ENCODE measurements at regions not wholly inside any gene's neighbourhood (a gene's known extent, or its start where the extent isn't known, plus 50 kb on each side); places are given as distances from the start of the nearest gene placed in this dataset.

DNA sequence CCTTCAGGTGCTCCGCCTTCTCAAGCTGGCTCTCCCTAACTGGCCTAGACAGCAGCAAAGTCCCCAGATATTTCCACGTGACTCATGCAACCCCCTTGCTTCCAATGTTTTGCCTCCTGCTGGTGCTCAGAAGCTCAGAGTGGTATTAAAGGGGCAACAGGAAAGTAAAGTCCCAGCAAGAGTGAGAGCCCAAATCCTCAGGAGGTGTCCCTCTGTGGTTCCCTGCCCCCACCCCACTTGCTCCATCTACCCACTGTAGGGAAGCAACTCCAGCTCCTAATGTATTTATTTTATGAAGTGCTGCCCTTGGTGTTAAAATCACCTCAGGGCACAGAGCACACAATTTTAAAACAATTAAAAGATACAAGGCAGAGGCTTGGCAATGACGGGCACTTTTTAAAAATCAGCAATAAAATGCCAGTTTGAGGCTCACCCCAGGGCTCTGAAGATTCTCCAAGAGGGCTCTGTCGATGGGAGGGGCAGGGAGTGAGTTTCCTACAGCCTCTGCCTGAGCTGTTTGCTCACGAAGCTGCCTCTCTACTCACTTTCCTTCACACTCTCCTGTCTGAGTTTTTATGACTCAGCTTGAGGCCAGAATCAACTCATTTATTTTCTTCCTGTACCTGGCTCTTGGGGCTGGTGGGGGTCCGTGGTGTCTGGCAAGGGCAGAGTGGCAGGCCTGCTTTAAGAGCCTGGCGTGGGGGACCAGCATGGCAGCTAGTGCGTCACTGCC, 81.9 kb upstream of the MAX start:
- TF ChIP-seq POLR2AphosphoS5 (IDR thresholded peaks at IDR 0.05) (no peak), EP300 (IDR thresholded peaks at IDR 0.05) (no peak)
- TF ChIP-seq, protein P1, sequence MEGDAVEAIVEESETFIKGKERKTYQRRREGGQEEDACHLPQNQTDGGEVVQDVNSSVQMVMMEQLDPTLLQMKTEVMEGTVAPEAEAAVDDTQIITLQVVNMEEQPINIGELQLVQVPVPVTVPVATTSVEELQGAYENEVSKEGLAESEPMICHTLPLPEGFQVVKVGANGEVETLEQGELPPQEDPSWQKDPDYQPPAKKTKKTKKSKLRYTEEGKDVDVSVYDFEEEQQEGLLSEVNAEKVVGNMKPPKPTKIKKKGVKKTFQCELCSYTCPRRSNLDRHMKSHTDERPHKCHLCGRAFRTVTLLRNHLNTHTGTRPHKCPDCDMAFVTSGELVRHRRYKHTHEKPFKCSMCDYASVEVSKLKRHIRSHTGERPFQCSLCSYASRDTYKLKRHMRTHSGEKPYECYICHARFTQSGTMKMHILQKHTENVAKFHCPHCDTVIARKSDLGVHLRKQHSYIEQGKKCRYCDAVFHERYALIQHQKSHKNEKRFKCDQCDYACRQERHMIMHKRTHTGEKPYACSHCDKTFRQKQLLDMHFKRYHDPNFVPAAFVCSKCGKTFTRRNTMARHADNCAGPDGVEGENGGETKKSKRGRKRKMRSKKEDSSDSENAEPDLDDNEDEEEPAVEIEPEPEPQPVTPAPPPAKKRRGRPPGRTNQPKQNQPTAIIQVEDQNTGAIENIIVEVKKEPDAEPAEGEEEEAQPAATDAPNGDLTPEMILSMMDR (IDR thresholded peaks at IDR 0.05): no peak
